Duodenal mucosa (tissue), 2 donors: ENCODE measurements at regions not wholly inside any gene's neighbourhood (a gene's known extent, or its start where the extent isn't known, plus 50 kb on each side); places are given as distances from the start of the nearest gene placed in this dataset.

Experiments
- H3K27ac ChIP-seq: one replicate; pipeline ENCODE4 v1.7.0; 2013; ENCODE audit warnings: low read depth, low read length
- H3K27me3 ChIP-seq, 2 donors: one replicate each; pipeline ENCODE4 v1.7.0; 2013; ENCODE audit warnings: low read length in 2 of 2, control low read depth in 1 of 2; ENCODE audit not compliant: insufficient read depth in 2 of 2, control insufficient read depth in 1 of 2
- H3K36me3 ChIP-seq, 2 donors: one replicate each; pipeline ENCODE4 v1.7.0; 2013; ENCODE audit warnings: low read length in 2 of 2, control low read depth in 1 of 2; ENCODE audit not compliant: insufficient read depth in 2 of 2, control insufficient read depth in 1 of 2
- H3K4me1 ChIP-seq, 2 donors: one replicate each; pipeline ENCODE4 v1.7.0; 2013; ENCODE audit warnings: low read length in 2 of 2, control low read depth in 1 of 2; ENCODE audit not compliant: insufficient read depth in 2 of 2, control insufficient read depth in 1 of 2
- H3K4me3 ChIP-seq, 2 donors: one replicate each; pipeline ENCODE4 v1.7.0; 2013; ENCODE audit warnings: low read length in 2 of 2, low read depth in 1 of 2
- H3K9ac ChIP-seq, 2 donors: one replicate each; pipeline ENCODE4 v1.7.0; 2013; ENCODE audit warnings: low read length in 2 of 2, low read depth in 1 of 2
- H3K9me3 ChIP-seq, 2 donors: one replicate each; pipeline ENCODE4 v1.7.0; 2013; ENCODE audit warnings: low read length in 2 of 2, control low read depth in 1 of 2; ENCODE audit not compliant: control insufficient read depth in 1 of 2

- H3K9ac ChIP-seq = no peak overlapping the region
- peaks cover 0 to 9% of the 10 kb centered on the region in 2 donors for H3K9me3 ChIP-seq
- no peaks in the 10 kb centered on the region for H3K4me1 ChIP-seq
- H3K27ac ChIP-seq = no peak overlapping the region
- no peak overlapping the region for H3K4me3 ChIP-seq
- no peaks in the 10 kb centered on the region for H3K27me3 ChIP-seq
- H3K36me3 ChIP-seq = no peaks in the 10 kb centered on the region
Observed at GRCh38 chr20:60765821-60766403, 486.1 kb upstream of the CDH4 start.

DNA sequence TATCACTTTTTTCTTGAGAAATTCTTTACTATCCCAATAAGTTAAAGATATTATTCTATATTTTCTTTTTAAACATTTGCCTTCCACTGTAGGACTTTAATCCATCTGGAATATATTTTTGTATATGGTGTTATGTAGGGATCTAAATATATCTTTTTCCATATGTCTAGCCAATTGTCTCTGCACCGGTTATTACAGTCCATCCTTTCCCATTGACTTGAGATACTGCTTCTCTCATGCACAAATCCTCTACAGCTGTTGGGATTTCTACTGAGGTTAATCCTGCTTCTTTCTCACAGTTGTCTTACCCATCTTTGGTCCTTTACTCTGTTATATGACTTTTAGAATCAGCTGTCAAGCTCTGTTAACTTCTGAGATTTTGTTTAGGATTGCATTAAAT lies 483.8 kb upstream of the CDH4 start:
- Histone ChIP-seq H3K36me3 (no peaks in the 10 kb centered on the region), H3K4me1 (no peaks in the 10 kb centered on the region), H3K27ac (no peak overlapping the region), H3K27me3 (no peaks in the 10 kb centered on the region), H3K4me3 (no peak overlapping the region), H3K9ac (no peak overlapping the region), H3K9me3 (peaks cover 0 to 14% of the 10 kb centered on the region in 2 donors)

GRCh38 chr20:60780388-60781025 lies 471.6 kb upstream of the CDH4 start:
- Histone ChIP-seq H3K4me3 (no peak overlapping the region), H3K27me3 (no peaks in the 10 kb centered on the region), H3K9ac (no peak overlapping the region), H3K9me3 (peaks cover 0 to 15% of the 10 kb centered on the region in 2 donors), H3K36me3 (no peaks in the 10 kb centered on the region), H3K4me1 (no peaks in the 10 kb centered on the region), H3K27ac (no peak overlapping the region)

GRCh38 chr20:60782959-60783625 lies 469.0 kb upstream of the CDH4 start:
- Histone ChIP-seq H3K36me3 (no peaks in the 10 kb centered on the region), H3K4me1 (no peaks in the 10 kb centered on the region), H3K4me3 (no peak overlapping the region), H3K9me3 (peaks cover 0 to 5% of the 10 kb centered on the region in 2 donors), H3K27me3 (no peaks in the 10 kb centered on the region), H3K9ac (no peak overlapping the region), H3K27ac (no peak overlapping the region)

GRCh38 chr20:60785301-60785700 lies 466.8 kb upstream of the CDH4 start:
- H3K9me3 ChIP-seq = no peaks in the 10 kb centered on the region
- H3K36me3 ChIP-seq = no peaks in the 10 kb centered on the region
- H3K4me1 ChIP-seq = no peaks in the 10 kb centered on the region
- no peaks in the 10 kb centered on the region for H3K27me3 ChIP-seq
- no peak overlapping the region for H3K4me3 ChIP-seq
- no peak overlapping the region for H3K9ac ChIP-seq
- H3K27ac ChIP-seq = no peak overlapping the region

DNA sequence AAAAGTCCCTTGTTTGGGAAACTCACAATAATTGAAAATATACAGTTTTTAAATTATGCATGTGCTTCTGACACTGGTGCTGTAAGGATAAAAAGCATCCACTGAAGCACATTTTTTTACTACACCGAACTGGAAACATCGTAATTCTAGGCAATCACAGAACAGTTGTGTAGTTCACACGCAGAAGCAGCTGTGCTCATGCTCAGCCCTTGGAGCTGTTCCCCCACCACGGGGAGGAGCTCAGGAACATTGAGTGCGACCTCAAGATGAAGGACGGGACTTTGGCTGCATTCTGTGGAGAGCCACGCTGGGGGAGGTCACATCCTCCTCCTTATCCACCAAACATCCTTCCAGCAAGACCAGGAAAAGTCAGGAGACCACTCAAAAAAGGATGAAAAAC lies 466.3 kb upstream of the CDH4 start:
- Histone ChIP-seq H3K36me3 (no peaks in the 10 kb centered on the region), H3K27ac (no peak overlapping the region), H3K27me3 (no peaks in the 10 kb centered on the region), H3K9me3 (no peaks in the 10 kb centered on the region), H3K9ac (no peak overlapping the region), H3K4me1 (no peaks in the 10 kb centered on the region), H3K4me3 (no peak overlapping the region)

DNA sequence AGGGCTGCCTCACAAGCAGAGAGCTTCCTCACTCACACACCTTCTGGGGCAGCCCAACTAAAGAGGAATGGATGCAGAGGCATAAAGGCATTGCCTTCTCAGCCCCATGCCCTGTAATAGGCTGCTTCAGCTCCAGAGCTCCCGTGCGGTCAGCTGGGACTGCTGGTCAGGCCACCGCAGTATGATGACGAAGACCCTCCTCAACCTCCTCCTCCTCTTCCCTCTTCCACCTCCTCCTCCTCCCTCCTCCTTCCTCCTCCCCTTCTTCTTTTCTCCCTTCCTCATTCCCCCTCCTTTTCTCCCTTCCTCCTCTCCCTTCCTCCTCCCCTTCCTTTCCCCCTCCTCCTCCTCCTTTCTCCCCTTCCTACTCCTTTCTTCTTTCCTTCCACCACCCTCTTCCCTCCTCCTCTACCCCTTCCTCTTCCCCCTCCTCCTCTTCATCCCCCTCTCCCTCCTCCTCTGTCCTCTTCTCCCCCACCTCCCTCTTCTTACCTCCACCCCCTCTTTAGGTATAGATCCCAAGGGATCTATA lies 465.3 kb upstream of the CDH4 start:
- Histone ChIP-seq H3K4me3 (no peak overlapping the region), H3K4me1 (no peaks in the 10 kb centered on the region), H3K27me3 (no peaks in the 10 kb centered on the region), H3K9me3 (no peaks in the 10 kb centered on the region), H3K36me3 (no peaks in the 10 kb centered on the region), H3K9ac (no peak overlapping the region), H3K27ac (no peak overlapping the region)

DNA sequence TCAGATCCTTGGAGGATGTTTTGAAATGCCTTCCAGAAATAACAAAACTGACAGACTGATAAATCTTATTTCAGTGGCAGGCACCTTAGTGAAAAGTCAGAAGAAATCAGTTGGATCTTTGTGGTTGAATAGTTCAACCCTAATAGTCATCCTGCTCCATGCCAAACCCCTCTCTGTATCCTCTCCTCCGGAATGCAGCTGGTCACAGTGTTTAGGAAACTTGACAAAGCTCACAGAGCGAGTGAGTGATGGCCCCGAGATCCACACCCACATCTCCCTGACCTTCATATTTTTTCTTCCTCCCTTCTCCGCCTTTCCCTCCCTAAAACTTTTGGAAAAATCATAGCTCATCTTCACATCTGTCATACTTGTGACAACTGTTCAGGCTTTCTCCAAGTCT lies 464.8 kb upstream of the CDH4 start:
- Histone ChIP-seq H3K27ac (no peak overlapping the region), H3K27me3 (no peaks in the 10 kb centered on the region), H3K4me1 (no peaks in the 10 kb centered on the region), H3K9me3 (no peaks in the 10 kb centered on the region), H3K4me3 (no peak overlapping the region), H3K9ac (no peak overlapping the region), H3K36me3 (no peaks in the 10 kb centered on the region)

- H3K9me3 ChIP-seq = no peaks in the 10 kb centered on the region
- H3K4me1 ChIP-seq = no peaks in the 10 kb centered on the region
- H3K27ac ChIP-seq = no peak overlapping the region
- no peak overlapping the region for H3K4me3 ChIP-seq
- H3K27me3 ChIP-seq = no peaks in the 10 kb centered on the region
- no peak overlapping the region for H3K9ac ChIP-seq
- H3K36me3 ChIP-seq = no peaks in the 10 kb centered on the region
Observed at GRCh38 chr20:60788070-60788469, 464.0 kb upstream of the CDH4 start.

- H3K9ac ChIP-seq = no peak overlapping the region
- no peaks in the 10 kb centered on the region for H3K27me3 ChIP-seq
- no peak overlapping the region for H3K4me3 ChIP-seq
- no peaks in the 10 kb centered on the region for H3K9me3 ChIP-seq
- H3K27ac ChIP-seq = no peak overlapping the region
- H3K36me3 ChIP-seq = no peaks in the 10 kb centered on the region
- H3K4me1 ChIP-seq = no peaks in the 10 kb centered on the region
Observed at GRCh38 chr20:60789399-60789798, 462.7 kb upstream of the CDH4 start.
